GM12891 (cell line): ENCODE measurements at regions not wholly inside any gene's neighbourhood (a gene's known extent, or its start where the extent isn't known, plus 50 kb on each side); places are given as distances from the start of the nearest gene placed in this dataset.

Source experiments
- POLR2A ChIP-seq: IDR thresholded peaks from 2 replicates; pipeline ENCODE4 v1.6.1; 2011; ENCODE audit warnings: low read depth, low read length, control low read depth
- POLR2AphosphoS5 ChIP-seq: IDR thresholded peaks from 2 replicates; pipeline ENCODE4 v1.6.1; 2011; ENCODE audit warnings: low read depth, low read length, control low read depth
- SPI1 ChIP-seq: IDR thresholded peaks from 2 replicates; pipeline ENCODE4 v1.6.1; 2011; ENCODE audit warnings: low read depth, low read length, control low read depth

GRCh38 chr13:66225072-66225471, 1005.1 kb downstream of the PCDH9 start:
- TF ChIP-seq POLR2AphosphoS5 (no peak), POLR2A (no peak), SPI1 (no peak)
